ENCODE measurements at regions not wholly inside any gene's neighbourhood (a gene's known extent, or its start where the extent isn't known, plus 50 kb on each side); places are given as distances from the start of the nearest gene placed in this dataset.

DNA sequence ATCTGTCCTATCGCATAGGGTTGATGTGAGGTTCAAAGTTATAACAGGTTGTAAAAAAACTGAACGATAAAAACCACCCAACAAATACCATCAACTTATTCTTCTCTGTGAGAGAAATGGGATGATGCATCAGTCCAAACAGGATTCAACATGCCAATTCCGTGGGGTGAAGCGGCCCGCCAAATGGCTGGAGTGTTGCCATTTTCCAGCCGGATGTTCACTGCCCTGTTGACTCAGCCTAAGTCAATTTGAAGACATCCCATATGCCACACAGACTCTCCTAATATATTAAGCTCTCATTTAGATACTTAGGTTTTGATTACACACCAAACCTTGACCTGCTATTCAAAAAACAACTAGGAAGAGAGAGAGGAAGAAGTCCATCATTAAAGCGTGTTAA is 311.1 kb downstream of the VPS13C start:
- TF ChIP-seq, protein P1, sequence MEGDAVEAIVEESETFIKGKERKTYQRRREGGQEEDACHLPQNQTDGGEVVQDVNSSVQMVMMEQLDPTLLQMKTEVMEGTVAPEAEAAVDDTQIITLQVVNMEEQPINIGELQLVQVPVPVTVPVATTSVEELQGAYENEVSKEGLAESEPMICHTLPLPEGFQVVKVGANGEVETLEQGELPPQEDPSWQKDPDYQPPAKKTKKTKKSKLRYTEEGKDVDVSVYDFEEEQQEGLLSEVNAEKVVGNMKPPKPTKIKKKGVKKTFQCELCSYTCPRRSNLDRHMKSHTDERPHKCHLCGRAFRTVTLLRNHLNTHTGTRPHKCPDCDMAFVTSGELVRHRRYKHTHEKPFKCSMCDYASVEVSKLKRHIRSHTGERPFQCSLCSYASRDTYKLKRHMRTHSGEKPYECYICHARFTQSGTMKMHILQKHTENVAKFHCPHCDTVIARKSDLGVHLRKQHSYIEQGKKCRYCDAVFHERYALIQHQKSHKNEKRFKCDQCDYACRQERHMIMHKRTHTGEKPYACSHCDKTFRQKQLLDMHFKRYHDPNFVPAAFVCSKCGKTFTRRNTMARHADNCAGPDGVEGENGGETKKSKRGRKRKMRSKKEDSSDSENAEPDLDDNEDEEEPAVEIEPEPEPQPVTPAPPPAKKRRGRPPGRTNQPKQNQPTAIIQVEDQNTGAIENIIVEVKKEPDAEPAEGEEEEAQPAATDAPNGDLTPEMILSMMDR (IDR thresholded peaks at IDR 0.05) = no peak
- TF ChIP-seq EP300 (IDR thresholded peaks at IDR 0.05) (no peak), POLR2A (IDR thresholded peaks at IDR 0.05) (no peak)

All from tibial nerve (tissue), 4 donors.